Ishikawa (cell line): ENCODE measurements at regions not wholly inside any gene's neighbourhood (a gene's known extent, or its start where the extent isn't known, plus 50 kb on each side); places are given as distances from the start of the nearest gene placed in this dataset.

Source experiments
- CEBPB ChIP-seq: IDR thresholded peaks from 2 replicates; pipeline ENCODE4 v1.6.1; 2012
- CREB1 ChIP-seq: IDR thresholded peaks from 2 replicates; pipeline ENCODE4 v1.6.1; 2012; ENCODE audit warnings: low read depth
- EGR1 ChIP-seq: IDR thresholded peaks from 2 replicates; pipeline ENCODE4 v1.6.1; 2012
- EP300 ChIP-seq: IDR thresholded peaks from 2 replicates; pipeline ENCODE4 v1.6.1; 2012; ENCODE audit warnings: borderline replicate concordance
- FOXM1 ChIP-seq: IDR thresholded peaks from 2 replicates; pipeline ENCODE4 v1.6.1; 2012; ENCODE audit warnings: low read depth, borderline replicate concordance
- MAX ChIP-seq: IDR thresholded peaks from 2 replicates; pipeline ENCODE4 v1.6.1; 2012
- NFIC ChIP-seq: IDR thresholded peaks from 2 replicates; pipeline ENCODE4 v1.6.1; 2012
- RAD21 ChIP-seq: IDR thresholded peaks from 2 replicates; pipeline ENCODE4 v1.6.1; 2012; ENCODE audit warnings: low read depth
- TAF1 ChIP-seq: IDR thresholded peaks from 2 replicates; pipeline ENCODE4 v1.6.1; 2012; ENCODE audit warnings: low read depth, mild to moderate bottlenecking
- TCF12 ChIP-seq: IDR thresholded peaks from 2 replicates; pipeline ENCODE4 v1.6.1; 2012; ENCODE audit warnings: low read depth
- TEAD4 ChIP-seq: IDR thresholded peaks from 2 replicates; pipeline ENCODE4 v1.6.1; 2012
- YY1 ChIP-seq: IDR thresholded peaks from 2 replicates; pipeline ENCODE4 v1.6.1; 2012; ENCODE audit warnings: low read depth
- ZBTB7A ChIP-seq: IDR thresholded peaks from 2 replicates; pipeline ENCODE4 v1.6.1; 2012; ENCODE audit warnings: low read depth
- TF ChIP-seq, protein P1 (sequence below): IDR thresholded peaks from 2 replicates; pipeline ENCODE4 v1.6.1; 2012; ENCODE audit warnings: low read depth, mild to moderate bottlenecking
- TF ChIP-seq, protein P2 (sequence below): IDR thresholded peaks from 2 replicates; pipeline ENCODE4 v1.6.1; 2012

DNA sequence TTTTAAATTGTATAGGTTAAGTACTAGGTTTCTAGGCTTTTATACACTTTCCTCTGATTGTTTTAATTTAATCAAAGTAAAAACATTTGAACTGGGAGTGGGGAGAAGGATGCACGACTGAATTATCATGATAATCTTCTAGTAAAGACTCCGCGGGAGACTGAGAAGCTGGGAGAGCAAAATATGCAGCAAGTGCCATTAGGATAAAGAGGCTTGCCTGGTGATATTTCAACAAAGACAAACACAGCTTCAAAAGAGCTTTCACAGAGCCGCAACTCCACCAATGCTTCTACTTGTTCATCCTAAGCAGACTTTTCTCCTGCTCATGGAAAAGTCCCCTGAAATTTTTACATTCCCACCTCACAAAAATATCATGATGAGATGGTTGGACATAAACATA lies 239.0 kb upstream of the PTBP2 start:
- TF ChIP-seq EP300 (no peak), CREB1 (no peak), MAX (no peak), YY1 (no peak), RAD21 (no peak), TEAD4 (no peak), CEBPB (no peak), ZBTB7A (no peak), TAF1 (no peak), EGR1 (no peak)
- TF ChIP-seq, protein P1, sequence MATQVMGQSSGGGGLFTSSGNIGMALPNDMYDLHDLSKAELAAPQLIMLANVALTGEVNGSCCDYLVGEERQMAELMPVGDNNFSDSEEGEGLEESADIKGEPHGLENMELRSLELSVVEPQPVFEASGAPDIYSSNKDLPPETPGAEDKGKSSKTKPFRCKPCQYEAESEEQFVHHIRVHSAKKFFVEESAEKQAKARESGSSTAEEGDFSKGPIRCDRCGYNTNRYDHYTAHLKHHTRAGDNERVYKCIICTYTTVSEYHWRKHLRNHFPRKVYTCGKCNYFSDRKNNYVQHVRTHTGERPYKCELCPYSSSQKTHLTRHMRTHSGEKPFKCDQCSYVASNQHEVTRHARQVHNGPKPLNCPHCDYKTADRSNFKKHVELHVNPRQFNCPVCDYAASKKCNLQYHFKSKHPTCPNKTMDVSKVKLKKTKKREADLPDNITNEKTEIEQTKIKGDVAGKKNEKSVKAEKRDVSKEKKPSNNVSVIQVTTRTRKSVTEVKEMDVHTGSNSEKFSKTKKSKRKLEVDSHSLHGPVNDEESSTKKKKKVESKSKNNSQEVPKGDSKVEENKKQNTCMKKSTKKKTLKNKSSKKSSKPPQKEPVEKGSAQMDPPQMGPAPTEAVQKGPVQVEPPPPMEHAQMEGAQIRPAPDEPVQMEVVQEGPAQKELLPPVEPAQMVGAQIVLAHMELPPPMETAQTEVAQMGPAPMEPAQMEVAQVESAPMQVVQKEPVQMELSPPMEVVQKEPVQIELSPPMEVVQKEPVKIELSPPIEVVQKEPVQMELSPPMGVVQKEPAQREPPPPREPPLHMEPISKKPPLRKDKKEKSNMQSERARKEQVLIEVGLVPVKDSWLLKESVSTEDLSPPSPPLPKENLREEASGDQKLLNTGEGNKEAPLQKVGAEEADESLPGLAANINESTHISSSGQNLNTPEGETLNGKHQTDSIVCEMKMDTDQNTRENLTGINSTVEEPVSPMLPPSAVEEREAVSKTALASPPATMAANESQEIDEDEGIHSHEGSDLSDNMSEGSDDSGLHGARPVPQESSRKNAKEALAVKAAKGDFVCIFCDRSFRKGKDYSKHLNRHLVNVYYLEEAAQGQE, result no peak

GRCh38 chr1:96487394-96487793 lies 234.2 kb upstream of the PTBP2 start:
- TF ChIP-seq, protein P1, result no peak
- TF ChIP-seq RAD21 (no peak), EP300 (no peak), NFIC (no peak), FOXM1 (no peak), MAX (no peak), TCF12 (no peak), ZBTB7A (no peak), CEBPB (no peak), CREB1 (no peak)
- TF ChIP-seq, protein P2, sequence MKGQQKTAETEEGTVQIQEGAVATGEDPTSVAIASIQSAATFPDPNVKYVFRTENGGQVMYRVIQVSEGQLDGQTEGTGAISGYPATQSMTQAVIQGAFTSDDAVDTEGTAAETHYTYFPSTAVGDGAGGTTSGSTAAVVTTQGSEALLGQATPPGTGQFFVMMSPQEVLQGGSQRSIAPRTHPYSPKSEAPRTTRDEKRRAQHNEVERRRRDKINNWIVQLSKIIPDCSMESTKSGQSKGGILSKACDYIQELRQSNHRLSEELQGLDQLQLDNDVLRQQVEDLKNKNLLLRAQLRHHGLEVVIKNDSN, result no peak

DNA sequence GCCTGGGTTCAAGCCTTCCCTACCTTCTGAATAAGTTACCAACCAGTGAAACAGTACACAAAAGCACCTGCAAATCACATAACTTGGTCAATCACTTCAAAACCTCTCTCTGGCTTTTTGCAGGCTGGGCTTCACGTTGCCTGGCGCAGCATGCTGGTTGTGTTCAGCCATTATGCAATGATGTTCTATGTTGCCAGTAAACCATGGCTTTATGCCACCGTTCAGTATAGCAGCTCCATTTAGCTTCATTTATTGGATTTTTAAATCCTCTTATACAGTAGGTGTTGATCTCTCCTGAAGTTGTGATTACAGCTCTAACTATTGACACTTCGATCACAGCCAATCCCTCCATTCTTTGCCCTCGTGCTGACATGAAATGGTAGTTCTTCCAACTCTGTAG lies 233.6 kb upstream of the PTBP2 start:
- no peak for TF ChIP-seq TAF1
- TF ChIP-seq, protein P1, result no peak
- TF ChIP-seq RAD21, result no peak
- no peak for TF ChIP-seq ZBTB7A
- TF ChIP-seq NFIC, result no peak
- TF ChIP-seq FOXM1, result no peak
- no peak for TF ChIP-seq TCF12
- TF ChIP-seq YY1, result no peak
- no peak for TF ChIP-seq EP300
- TF ChIP-seq TEAD4, result no peak

DNA sequence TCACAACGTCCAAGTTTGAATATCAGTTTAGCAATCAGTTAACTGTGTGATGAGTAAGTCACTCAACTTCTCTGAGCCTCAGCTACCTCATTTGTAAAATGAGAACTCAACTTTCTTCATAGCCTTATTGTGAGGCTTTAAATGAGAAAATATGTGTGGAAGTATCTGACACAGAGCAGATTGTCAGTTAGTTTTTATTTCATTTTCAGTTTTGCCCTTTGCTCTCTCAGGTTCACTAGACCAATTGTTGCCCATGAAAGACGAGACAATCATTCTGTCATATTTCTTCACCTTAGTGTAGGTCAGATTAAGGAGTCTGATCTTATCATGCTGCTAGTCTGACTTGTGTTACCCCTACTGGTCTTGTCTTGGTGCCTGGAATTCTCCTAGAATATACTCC lies 232.8 kb upstream of the PTBP2 start:
- TF ChIP-seq, protein P1, result no peak
- TF ChIP-seq CREB1, result no peak
- no peak for TF ChIP-seq MAX
- TF ChIP-seq, protein P2, result no peak
- no peak for TF ChIP-seq YY1
- TF ChIP-seq TEAD4, result no peak
- no peak for TF ChIP-seq CEBPB
- TF ChIP-seq ZBTB7A, result no peak
- no peak for TF ChIP-seq TAF1
- TF ChIP-seq EGR1, result no peak
- TF ChIP-seq TCF12, result no peak
- TF ChIP-seq FOXM1, result no peak
- TF ChIP-seq EP300, result no peak
- TF ChIP-seq RAD21, result no peak
